OCI-LY7 (cell line): ENCODE measurements at regions not wholly inside any gene's neighbourhood (a gene's known extent, or its start where the extent isn't known, plus 50 kb on each side); places are given as distances from the start of the nearest gene placed in this dataset.

Experiments used
- BruUV-seq: library from RNA; stranded (reverse); fragments of 400-500 nt; replicated peaks from 2 replicates; lab custom pipeline; 2021; lab: Mats Ljungman, UMichigan
- CTCF ChIA-PET: fragments of 300-600 bp; sonication (Branson Sonifier 250); formaldehyde crosslinking; loops from one replicate; lab custom pipeline; 2022; ENCODE audit warnings: antibody characterized with exemption; ENCODE audit not compliant: unreplicated experiment; lab: Charles Lee
- POLR2A ChIA-PET: fragments of 300-600 bp; sonication (Branson Sonifier 250); formaldehyde crosslinking; loops from one replicate; lab custom pipeline; 2022; ENCODE audit warnings: antibody characterized with exemption; lab: Charles Lee
- DNase-seq: peaks from one replicate; pipeline ENCODE4 v3.0.0-alpha.2; 2015; ENCODE audit warnings: low spot score
- H2AFZ ChIP-seq: fragments of 200-600 bp; sonication (generic), shearing (Covaris generic); 2 replicates; pipeline ENCODE4 v1.6.1; 2014; ENCODE audit warnings: mild to moderate bottlenecking, antibody characterized with exemption, low read length, moderate library complexity
- H3K27ac ChIP-seq: fragments of 200-600 bp; sonication (generic); 2 replicates; pipeline ENCODE4 v1.5.1; 2014; ENCODE audit warnings: mixed run types, low read depth, mild to moderate bottlenecking, moderate library complexity, low read length, inconsistent platforms; ENCODE audit not compliant: poor library complexity, severe bottlenecking
- H3K36me3 ChIP-seq: fragments of 200-600 bp; sonication (generic); 2 replicates; pipeline ENCODE4 v1.6.1; 2014; ENCODE audit warnings: mild to moderate bottlenecking, antibody characterized with exemption, low read length, moderate library complexity, mixed read lengths; ENCODE audit not compliant: insufficient read depth
- H3K4me1 ChIP-seq: fragments of 200-600 bp; sonication (generic); 2 replicates; pipeline ENCODE4 v1.5.1; 2014; ENCODE audit warnings: mild to moderate bottlenecking, low read length; ENCODE audit not compliant: insufficient read depth, poor library complexity, severe bottlenecking
- H3K4me2 ChIP-seq: fragments of 200-600 bp; sonication (generic); 2 replicates; pipeline ENCODE4 v1.6.1; 2014; ENCODE audit warnings: mild to moderate bottlenecking, low read length
- H3K4me3 ChIP-seq: fragments of 200-600 bp; sonication (generic); 2 replicates; pipeline ENCODE4 v1.5.1; 2014; ENCODE audit warnings: mild to moderate bottlenecking, low read depth, low read length; ENCODE audit not compliant: poor library complexity, severe bottlenecking
- H3K79me2 ChIP-seq: fragments of 200-600 bp; sonication (generic); 2 replicates; pipeline ENCODE4 v1.6.1; 2016; ENCODE audit warnings: low read depth, mild to moderate bottlenecking, low read length, moderate library complexity, mixed read lengths; ENCODE audit not compliant: insufficient read depth
- H3K9me2 ChIP-seq: fragments of 200-600 bp; sonication (generic); 2 replicates; pipeline ENCODE4 v1.6.1; 2016; ENCODE audit warnings: mild to moderate bottlenecking, low read length, mixed read lengths; ENCODE audit not compliant: insufficient read depth
- H3K9me3 ChIP-seq: fragments of 200-600 bp; sonication (generic); 2 replicates; pipeline ENCODE4 v1.6.1; 2014; ENCODE audit warnings: mild to moderate bottlenecking, mixed run types, low read length, mixed read lengths
- H4K20me1 ChIP-seq: fragments of 200-600 bp; sonication (generic); 2 replicates; pipeline ENCODE4 v1.6.1; 2014; ENCODE audit warnings: mild to moderate bottlenecking, antibody characterized with exemption, low read length, moderate library complexity, mixed read lengths; ENCODE audit not compliant: insufficient read depth
- EZH2phosphoT487 ChIP-seq: fragments of 200-600 bp; sonication (generic); IDR thresholded peaks from 2 replicates; pipeline ENCODE4 v1.6.1; 2018; ENCODE audit warnings: low read depth, borderline replicate concordance, mild to moderate bottlenecking, mixed run types, antibody characterized with exemption, low read length, moderate library complexity, mixed read lengths
- intact Hi-C: fragments of 100-400 bp; cut with micrococcal nuclease; formaldehyde crosslinking; loops from one replicate; pipeline ENCODE4 v1.10.0; 2022; ENCODE audit not compliant: unreplicated experiment
- TF ChIP-seq, protein P1 (sequence below): fragments of 200-600 bp; sonication (generic); conservative IDR thresholded peaks from 2 replicates; pipeline ENCODE4 v1.5.1; 2014; ENCODE audit warnings: mild to moderate bottlenecking, antibody characterized with exemption, low read length, moderate library complexity, mixed read lengths

DNA sequence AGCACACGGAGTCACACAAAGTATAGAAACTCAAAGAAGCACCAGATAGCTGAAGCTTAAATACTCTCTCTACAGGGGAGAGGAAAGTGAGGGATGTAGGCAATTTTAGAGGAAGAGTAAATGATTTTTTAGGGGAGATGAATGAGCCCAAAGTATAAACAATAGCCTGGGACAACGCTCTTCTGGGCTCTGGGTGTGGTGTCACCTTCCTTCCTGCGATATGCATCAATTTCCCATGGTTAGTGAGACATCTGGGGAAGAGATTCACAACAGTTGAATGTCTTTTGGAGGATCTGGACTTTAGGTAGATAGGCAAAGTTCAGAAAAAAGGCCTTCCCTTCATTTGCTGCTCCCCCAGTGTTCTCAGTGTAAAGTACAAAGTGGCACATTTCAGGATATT, 125.2 kb downstream of the EFHB start:
- no peaks in the 10 kb centered on the region for H3K4me1 ChIP-seq
- no TSS peak for BruUV-seq
- H3K27ac ChIP-seq: no peak overlapping the region

DNA sequence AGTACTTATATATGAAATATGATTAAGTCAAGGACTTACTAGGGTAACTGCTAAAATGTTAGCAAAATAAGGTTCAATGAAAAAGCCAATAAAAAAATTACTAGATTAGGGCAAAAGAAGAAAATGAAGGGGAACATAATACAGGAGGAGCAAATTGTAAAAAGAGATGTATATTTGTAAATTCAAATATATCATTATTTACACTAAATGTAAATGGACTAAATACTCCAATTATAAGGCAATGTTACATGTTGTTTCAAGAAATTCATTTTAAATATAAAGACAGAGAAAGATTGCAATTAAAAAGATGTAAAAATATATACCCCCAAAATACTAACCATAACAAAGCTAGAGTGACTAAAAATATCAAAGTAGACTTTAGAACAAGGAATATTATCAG, 134.1 kb downstream of the EFHB start:
- Histone ChIP-seq H3K4me1 (no peaks in the 10 kb centered on the region), H2AFZ (no peak overlapping the region), H3K79me2 (no peaks in the 10 kb centered on the region), H3K4me2 (no peak overlapping the region), H3K4me3 (no peak overlapping the region), H3K36me3 (no peaks in the 10 kb centered on the region), H3K9me3 (no peaks in the 10 kb centered on the region), H3K27ac (no peak overlapping the region), H4K20me1 (no peaks in the 10 kb centered on the region), H3K9me2 (no peaks in the 10 kb centered on the region)
- no TSS peak for BruUV-seq
- ChIA-PET POLR2A (no interaction called here), CTCF (no interaction called here)
- no peak for DNase-seq
- TF ChIP-seq, protein P1, sequence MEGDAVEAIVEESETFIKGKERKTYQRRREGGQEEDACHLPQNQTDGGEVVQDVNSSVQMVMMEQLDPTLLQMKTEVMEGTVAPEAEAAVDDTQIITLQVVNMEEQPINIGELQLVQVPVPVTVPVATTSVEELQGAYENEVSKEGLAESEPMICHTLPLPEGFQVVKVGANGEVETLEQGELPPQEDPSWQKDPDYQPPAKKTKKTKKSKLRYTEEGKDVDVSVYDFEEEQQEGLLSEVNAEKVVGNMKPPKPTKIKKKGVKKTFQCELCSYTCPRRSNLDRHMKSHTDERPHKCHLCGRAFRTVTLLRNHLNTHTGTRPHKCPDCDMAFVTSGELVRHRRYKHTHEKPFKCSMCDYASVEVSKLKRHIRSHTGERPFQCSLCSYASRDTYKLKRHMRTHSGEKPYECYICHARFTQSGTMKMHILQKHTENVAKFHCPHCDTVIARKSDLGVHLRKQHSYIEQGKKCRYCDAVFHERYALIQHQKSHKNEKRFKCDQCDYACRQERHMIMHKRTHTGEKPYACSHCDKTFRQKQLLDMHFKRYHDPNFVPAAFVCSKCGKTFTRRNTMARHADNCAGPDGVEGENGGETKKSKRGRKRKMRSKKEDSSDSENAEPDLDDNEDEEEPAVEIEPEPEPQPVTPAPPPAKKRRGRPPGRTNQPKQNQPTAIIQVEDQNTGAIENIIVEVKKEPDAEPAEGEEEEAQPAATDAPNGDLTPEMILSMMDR: no peak
- TF ChIP-seq EZH2phosphoT487: no peak
- intact Hi-C loops: no loop called here

More for the DNA sequence above, 125.2 kb downstream of the EFHB start:
- Histone ChIP-seq H2AFZ (no peak overlapping the region), H3K4me2 (no peak overlapping the region), H3K9me3 (no peaks in the 10 kb centered on the region), H3K36me3 (no peaks in the 10 kb centered on the region), H3K4me3 (no peak overlapping the region), H3K9me2 (no peaks in the 10 kb centered on the region), H4K20me1 (no peaks in the 10 kb centered on the region), H3K79me2 (no peaks in the 10 kb centered on the region)
- DNase-seq: no peak
- ChIA-PET POLR2A (no interaction called here), CTCF (no interaction called here)
- TF ChIP-seq EZH2phosphoT487: no peak
- TF ChIP-seq, protein P1: no peak
- intact Hi-C loops: no loop called here

DNA sequence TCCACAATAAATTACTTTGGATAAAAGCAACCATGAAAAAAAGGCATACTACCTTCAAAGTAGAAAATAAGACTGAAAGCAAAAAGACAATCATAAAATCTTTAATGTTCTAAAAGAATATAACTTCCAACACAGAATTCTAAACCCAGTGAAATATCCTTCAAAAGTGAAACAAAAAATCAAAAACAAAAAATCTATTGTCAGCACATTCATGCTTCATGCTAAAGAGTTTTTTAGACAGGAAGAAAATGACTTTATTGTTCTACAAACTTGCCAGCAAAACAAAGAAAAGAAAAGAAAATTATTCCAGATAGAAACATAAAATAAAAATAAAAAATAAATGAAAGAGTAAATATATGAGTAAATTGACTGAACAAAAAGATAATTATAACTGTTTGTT, 134.9 kb downstream of the EFHB start:
- no peak for TF ChIP-seq EZH2phosphoT487
- TF ChIP-seq, protein P1: no peak
- H4K20me1 ChIP-seq: no peaks in the 10 kb centered on the region

More for the DNA sequence above, 134.9 kb downstream of the EFHB start:
- BruUV-seq: no TSS peak
- no peak for DNase-seq
- no peak overlapping the region for H3K4me2 ChIP-seq
- intact Hi-C loops: no loop called here
- no peak overlapping the region for H3K27ac ChIP-seq
- H2AFZ ChIP-seq: no peak overlapping the region
- no peaks in the 10 kb centered on the region for H3K9me2 ChIP-seq
- POLR2A ChIA-PET: no interaction called here
- H3K79me2 ChIP-seq: no peaks in the 10 kb centered on the region
- H3K4me1 ChIP-seq: no peaks in the 10 kb centered on the region
- H3K9me3 ChIP-seq: no peaks in the 10 kb centered on the region
- no peaks in the 10 kb centered on the region for H3K36me3 ChIP-seq
- no peak overlapping the region for H3K4me3 ChIP-seq
- CTCF ChIA-PET: no interaction called here
